Astrocyte (in vitro differentiated cells and primary cell): ENCODE measurements at regions not wholly inside any gene's neighbourhood (a gene's known extent, or its start where the extent isn't known, plus 50 kb on each side); places are given as distances from the start of the nearest gene placed in this dataset.

Experiments
- CTCF ChIP-seq: IDR thresholded peaks from 2 replicates; pipeline ENCODE4 v1.5.1; 2011; ENCODE audit warnings: low read depth, mild to moderate bottlenecking, inconsistent platforms, low read length, moderate library complexity; ENCODE audit not compliant: insufficient read depth
- EZH2 ChIP-seq: IDR thresholded peaks from 2 replicates; pipeline ENCODE4 v1.6.1; 2012; ENCODE audit warnings: mild to moderate bottlenecking, low read length, inconsistent platforms; ENCODE audit not compliant: insufficient read depth

GRCh38 chr6:44529146-44529905 is 141.8 kb downstream of the CDC5L start:
- no peak for TF ChIP-seq CTCF
- TF ChIP-seq EZH2, result no peak
